HG03354 (cell line): ENCODE measurements at regions not wholly inside any gene's neighbourhood (a gene's known extent, or its start where the extent isn't known, plus 50 kb on each side); places are given as distances from the start of the nearest gene placed in this dataset.

Source experiments
- ATAC-seq: cut with Tn5 transposase; IDR thresholded peaks from one replicate; pipeline ENCODE4 v1.9.1; 2021; ENCODE audit warnings: mild to moderate bottlenecking; ENCODE audit not compliant: unreplicated experiment, poor library complexity, severe bottlenecking

DNA sequence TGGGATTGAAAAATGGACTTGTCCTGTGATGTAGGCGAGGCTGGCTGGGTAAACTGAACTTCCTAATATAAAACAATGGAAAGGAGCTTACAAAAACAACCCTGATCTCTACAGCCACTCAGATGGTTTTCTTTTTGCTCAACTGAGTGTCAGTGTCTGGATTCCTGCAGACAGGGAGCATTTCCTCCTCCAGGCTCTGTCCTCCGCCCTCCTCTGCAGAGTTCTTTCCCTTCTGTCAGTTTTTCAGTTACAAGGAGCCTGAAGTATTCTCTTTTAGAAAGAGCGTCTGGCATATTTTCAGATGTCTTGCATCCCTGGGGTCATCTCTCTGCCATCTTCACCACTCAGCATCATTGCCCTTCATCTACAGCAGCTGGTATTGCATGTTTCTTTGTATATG is 50.0 kb upstream of the PITRM1 start:
- ATAC-seq, result no peak
